GM12878 (cell line): ENCODE measurements at regions not wholly inside any gene's neighbourhood (a gene's known extent, or its start where the extent isn't known, plus 50 kb on each side); places are given as distances from the start of the nearest gene placed in this dataset.
"Not testable (repeated sequence)": the region's sequence is repeated elsewhere in the genome, so short reads cannot be mapped to it uniquely, and the experiment has no call there.

Experiments used
- BRCA1 ChIP-seq: IDR thresholded peaks from 2 replicates; pipeline ENCODE4 v1.6.1; 2011; ENCODE audit warnings: low read depth, low read length, improper control_type of control experiment
- CEBPB ChIP-seq, 2 experiments: fragments of 150-350 bp in 1 of 2; IDR thresholded peaks; 2 replicates each; pipeline ENCODE4 v1.6.1; 2012 to 2014; ENCODE audit warnings: low read depth in 2 of 2, low read length in 2 of 2, borderline replicate concordance in 1 of 2, inconsistent platforms in 1 of 2
- HDAC6 ChIP-seq: fragments of 200-600 bp; sonication (generic); IDR thresholded peaks from one replicate; pipeline ENCODE4 v1.8.0; 2017; ENCODE audit warnings: antibody characterized with exemption; ENCODE audit not compliant: unreplicated experiment
- POLR2AphosphoS5 ChIP-seq: IDR thresholded peaks from 2 replicates; pipeline ENCODE4 v1.6.1; 2011; ENCODE audit warnings: mild to moderate bottlenecking, low read length, inconsistent platforms
- RAD21 ChIP-seq: IDR thresholded peaks from 2 replicates; pipeline ENCODE4 v1.6.1; 2011; ENCODE audit warnings: mild to moderate bottlenecking, low read depth, low read length, moderate library complexity; ENCODE audit not compliant: insufficient read depth
- SIX5 ChIP-seq: IDR thresholded peaks from 2 replicates; pipeline ENCODE4 v1.6.1; 2011; ENCODE audit warnings: mild to moderate bottlenecking, low read depth, low read length, moderate library complexity; ENCODE audit not compliant: severe bottlenecking
- ZBTB40 ChIP-seq: fragments of 450-650 bp; IDR thresholded peaks from 2 replicates; pipeline ENCODE4 v1.6.1; 2016; ENCODE audit warnings: mild to moderate bottlenecking, moderate library complexity, borderline replicate concordance
- ZZZ3 ChIP-seq: IDR thresholded peaks from 2 replicates; pipeline ENCODE4 v1.6.1; 2011; ENCODE audit warnings: low read depth; ENCODE audit not compliant: control insufficient read depth, insufficient read length

DNA sequence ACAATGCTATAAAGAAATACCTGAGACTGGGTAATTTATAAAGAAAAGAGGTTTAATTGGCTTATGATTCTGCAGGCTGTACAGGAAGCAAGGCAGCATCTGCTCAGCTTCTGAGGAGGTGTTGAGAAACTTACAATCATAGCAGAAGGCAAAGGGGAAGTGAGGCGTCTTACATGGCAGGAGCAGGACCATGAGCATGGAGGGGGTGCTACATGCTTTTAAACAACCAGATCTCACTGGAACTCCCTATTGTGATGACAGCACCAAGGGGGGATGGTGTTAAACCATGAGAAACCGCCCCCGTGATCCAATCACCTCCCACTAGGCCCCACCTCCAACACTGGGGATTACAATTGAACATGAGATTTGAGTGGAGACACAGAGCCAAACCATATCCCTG is 163.7 kb upstream of the SLC38A2 start:
- TF ChIP-seq POLR2AphosphoS5; CEBPB (IDR thresholded peaks at IDR 0.05; ENCODE audit: borderline replicate concordance in 1 of 2, low read depth in 2 of 2, low read length in 2 of 2); RAD21; BRCA1; ZZZ3; HDAC6; ZBTB40; SIX5: not testable (repeated sequence)
